Stomach (tissue), 4 donors: ENCODE measurements at regions not wholly inside any gene's neighbourhood (a gene's known extent, or its start where the extent isn't known, plus 50 kb on each side); places are given as distances from the start of the nearest gene placed in this dataset.

Source experiments
- POLR2A ChIP-seq, 4 donors: fragments of 450-650 bp; IDR thresholded peaks; one replicate each; pipeline ENCODE4 v1.6.1; 2016; ENCODE audit warnings: antibody characterized with exemption in 4 of 4, control low read depth in 2 of 4, mild to moderate bottlenecking in 1 of 4, moderate library complexity in 1 of 4
- POLR2AphosphoS5 ChIP-seq, 3 donors: sonication (generic); formaldehyde crosslinking; IDR thresholded peaks; one replicate each; pipeline ENCODE4 v1.6.1; 2016; ENCODE audit warnings: antibody characterized with exemption in 3 of 3

GRCh38 chr1:213724640-213725536, 262.9 kb upstream of the PROX1 start:
- TF ChIP-seq POLR2AphosphoS5 (IDR thresholded peaks at IDR 0.05): no peak
- TF ChIP-seq POLR2A (IDR thresholded peaks at IDR 0.05): no peak
